A673 (cell line): ENCODE measurements at regions not wholly inside any gene's neighbourhood (a gene's known extent, or its start where the extent isn't known, plus 50 kb on each side); places are given as distances from the start of the nearest gene placed in this dataset.

ENCODE experiments used
- CTCF ChIP-seq: fragments of 300-800, 200-600 bp; sonication (generic); conservative IDR thresholded peaks from 2 replicates; pipeline ENCODE4 v1.5.1; 2017; ENCODE audit warnings: low read depth, mild to moderate bottlenecking, antibody characterized with exemption, low read length, moderate library complexity, mixed read lengths
- EZH2 ChIP-seq: fragments of 200-600 bp; sonication (generic); IDR thresholded peaks from 2 replicates; pipeline ENCODE4 v1.6.1; 2017; ENCODE audit warnings: borderline replicate concordance, low read depth, mild to moderate bottlenecking, mixed read lengths, antibody characterized with exemption, low read length; ENCODE audit not compliant: poor library complexity, severe bottlenecking

DNA sequence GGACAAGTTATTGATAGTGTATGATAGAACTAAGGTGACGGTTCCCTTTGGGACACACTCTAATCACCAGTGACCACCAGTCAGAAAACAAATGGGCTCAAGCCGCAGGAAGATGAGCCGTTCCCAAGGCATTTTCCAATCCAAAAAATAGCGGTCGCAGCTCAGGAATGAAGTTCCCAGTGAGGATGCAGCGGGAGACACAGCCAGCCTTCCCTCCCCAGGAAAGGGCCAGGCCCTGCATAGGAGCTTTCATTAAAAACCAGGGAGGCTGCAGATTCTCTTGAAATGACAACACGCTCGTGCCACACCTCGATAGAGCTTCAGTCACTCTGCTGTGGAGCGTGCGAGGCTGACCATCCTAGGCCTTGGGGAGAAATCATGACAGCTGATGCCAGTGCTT is 65.8 kb upstream of the WNT7B start:
- TF ChIP-seq CTCF (no peak), EZH2 (no peak)
